Astrocyte of the spinal cord (primary cell): ENCODE measurements at regions not wholly inside any gene's neighbourhood (a gene's known extent, or its start where the extent isn't known, plus 50 kb on each side); places are given as distances from the start of the nearest gene placed in this dataset.
A peak's percentile ranks its signal among the peaks of the same experiment; 100 is the strongest.

ENCODE experiments used
- DNase-seq: peaks from one replicate; pipeline ENCODE4 v3.0.0; 2011; ENCODE audit warnings: low read depth, low spot score
- H3K4me3 ChIP-seq: 2 replicates; pipeline ENCODE4 v1.5.1; 2011; ENCODE audit warnings: low read depth, mild to moderate bottlenecking, low read length, moderate library complexity
- CTCF ChIP-seq: IDR thresholded peaks from 2 replicates; pipeline ENCODE4 v1.5.1; 2012; ENCODE audit warnings: low read depth, mild to moderate bottlenecking, low read length, inconsistent platforms
- in situ Hi-C: cut with HindIII; loops from 2 replicates; pipeline ENCODE4 v1.10.0; 2017; ENCODE audit warnings: low sequenced_read_pairs

- DNase-seq, result peak; percentile 5
- H3K4me3 ChIP-seq, result no peak overlapping the region
- TF ChIP-seq CTCF, result no peak
- in situ Hi-C loops, result no loop called here
These were observed 453.2 kb upstream of the SOX9 start for GRCh38 chr17:71667661-71668060.

GRCh38 chr17:71668807-71669206 lies 452.0 kb upstream of the SOX9 start:
- no peak for TF ChIP-seq CTCF
- in situ Hi-C loops, result no loop called here
- H3K4me3 ChIP-seq, result no peak overlapping the region
- no peak for DNase-seq

- DNase-seq, result no peak
- in situ Hi-C loops, result no loop called here
- no peak overlapping the region for H3K4me3 ChIP-seq
- no peak for TF ChIP-seq CTCF
These were observed 443.4 kb upstream of the SOX9 start for GRCh38 chr17:71677439-71677838.

- no peak overlapping the region for H3K4me3 ChIP-seq
- in situ Hi-C loops, result no loop called here
- DNase-seq, result no peak
- no peak for TF ChIP-seq CTCF
These were observed 441.0 kb upstream of the SOX9 start for GRCh38 chr17:71679832-71680231.

- no peak overlapping the region for H3K4me3 ChIP-seq
- TF ChIP-seq CTCF, result no peak
- no peak for DNase-seq
- in situ Hi-C loops, result no loop called here
These were observed 439.2 kb upstream of the SOX9 start for GRCh38 chr17:71681427-71682173.

GRCh38 chr17:71682174-71682494 lies 438.7 kb upstream of the SOX9 start:
- in situ Hi-C loops, result no loop called here
- H3K4me3 ChIP-seq, result no peak overlapping the region
- DNase-seq, result no peak
- no peak for TF ChIP-seq CTCF
